Vagina (tissue), 2 donors: ENCODE measurements at regions not wholly inside any gene's neighbourhood (a gene's known extent, or its start where the extent isn't known, plus 50 kb on each side); places are given as distances from the start of the nearest gene placed in this dataset.

ENCODE experiments used
- CTCF ChIP-seq, 3 experiments: fragments of 450-650 bp in 2 of 3; fragments of 200-600 bp in 1 of 3; sonication (generic) in 1 of 3; IDR thresholded peaks; one replicate each; pipeline ENCODE4 v1.5.1; 2017 to 2019; ENCODE audit warnings: antibody characterized with exemption in 3 of 3, mild to moderate bottlenecking in 2 of 3, moderate library complexity in 2 of 3
- POLR2A ChIP-seq, 2 donors: fragments of 450-650 bp; IDR thresholded peaks; one replicate each; pipeline ENCODE4 v1.6.1; 2017; ENCODE audit warnings: antibody characterized with exemption in 2 of 2, mild to moderate bottlenecking in 2 of 2, moderate library complexity in 2 of 2
- POLR2AphosphoS5 ChIP-seq, 2 donors: sonication (generic); formaldehyde crosslinking; IDR thresholded peaks; one replicate each; pipeline ENCODE4 v1.9.0; 2017; ENCODE audit warnings: antibody characterized with exemption in 2 of 2, mild to moderate bottlenecking in 2 of 2, low read depth in 1 of 2; ENCODE audit not compliant: insufficient read depth in 1 of 2

- TF ChIP-seq CTCF (IDR thresholded peaks at IDR 0.05) = no peak
- no peak for TF ChIP-seq POLR2A (IDR thresholded peaks at IDR 0.05)
- no peak for TF ChIP-seq POLR2AphosphoS5 (IDR thresholded peaks at IDR 0.05; ENCODE audit: insufficient read depth in 1 of 2, low read depth in 1 of 2)
Measured at GRCh38 chr18:39746201-39746600, 2180.6 kb upstream of the CELF4 start.
